ENCODE measurements at regions not wholly inside any gene's neighbourhood (a gene's known extent, or its start where the extent isn't known, plus 50 kb on each side); places are given as distances from the start of the nearest gene placed in this dataset.

GRCh38 chr5:117769877-117770276, 1195.3 kb upstream of the SEMA6A start:
- TF ChIP-seq, protein P1, sequence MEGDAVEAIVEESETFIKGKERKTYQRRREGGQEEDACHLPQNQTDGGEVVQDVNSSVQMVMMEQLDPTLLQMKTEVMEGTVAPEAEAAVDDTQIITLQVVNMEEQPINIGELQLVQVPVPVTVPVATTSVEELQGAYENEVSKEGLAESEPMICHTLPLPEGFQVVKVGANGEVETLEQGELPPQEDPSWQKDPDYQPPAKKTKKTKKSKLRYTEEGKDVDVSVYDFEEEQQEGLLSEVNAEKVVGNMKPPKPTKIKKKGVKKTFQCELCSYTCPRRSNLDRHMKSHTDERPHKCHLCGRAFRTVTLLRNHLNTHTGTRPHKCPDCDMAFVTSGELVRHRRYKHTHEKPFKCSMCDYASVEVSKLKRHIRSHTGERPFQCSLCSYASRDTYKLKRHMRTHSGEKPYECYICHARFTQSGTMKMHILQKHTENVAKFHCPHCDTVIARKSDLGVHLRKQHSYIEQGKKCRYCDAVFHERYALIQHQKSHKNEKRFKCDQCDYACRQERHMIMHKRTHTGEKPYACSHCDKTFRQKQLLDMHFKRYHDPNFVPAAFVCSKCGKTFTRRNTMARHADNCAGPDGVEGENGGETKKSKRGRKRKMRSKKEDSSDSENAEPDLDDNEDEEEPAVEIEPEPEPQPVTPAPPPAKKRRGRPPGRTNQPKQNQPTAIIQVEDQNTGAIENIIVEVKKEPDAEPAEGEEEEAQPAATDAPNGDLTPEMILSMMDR (IDR thresholded peaks at IDR 0.05; ENCODE audit: extremely low read depth in 1 of 2, insufficient read depth in 1 of 2, low read depth in 1 of 2, low read length in 2 of 2), result no peak
- TF ChIP-seq POLR2AphosphoS5 (IDR thresholded peaks at IDR 0.05; ENCODE audit: insufficient read depth, low read depth, low read length), result no peak
- TF ChIP-seq POLR2A (IDR thresholded peaks at IDR 0.05; ENCODE audit: low read depth, low read length), result no peak
- no peak for TF ChIP-seq FOS (IDR thresholded peaks at IDR 0.05; ENCODE audit: borderline replicate concordance, insufficient read depth, low read length)
- TF ChIP-seq MYC (IDR thresholded peaks at IDR 0.05; ENCODE audit: low read depth, low read length), result no peak
